Stomach (tissue), 8 donors: ENCODE measurements at regions not wholly inside any gene's neighbourhood (a gene's known extent, or its start where the extent isn't known, plus 50 kb on each side); places are given as distances from the start of the nearest gene placed in this dataset.
"Not testable (repeated sequence)": the region's sequence is repeated elsewhere in the genome, so short reads cannot be mapped to it uniquely, and the experiment has no call there.

Experiments
- DNase-seq, 2 donors: peaks; one replicate each; pipeline versions ENCODE4 v3.0.0 to v3.0.0-alpha.2; 2013 to 2019
- H3K27ac ChIP-seq, 5 donors: fragments of 200-600 bp in 4 of 5; sonication (generic) in 4 of 5; one replicate each; pipeline ENCODE4 v1.5.1; 2013 to 2019; ENCODE audit warnings: mild to moderate bottlenecking in 1 of 5, moderate library complexity in 1 of 5
- H3K27me3 ChIP-seq, 3 donors: fragments of 200-600 bp; sonication (generic); one replicate each; pipeline ENCODE4 v1.5.1; 2017 to 2019; ENCODE audit warnings: mixed run types in 1 of 3
- H3K36me3 ChIP-seq, 4 donors: fragments of 200-600 bp; sonication (generic); 1 replicate in 3 of 4; 2 replicates in 1 of 4; pipeline ENCODE4 v1.5.1; 2016 to 2019
- H3K4me1 ChIP-seq, 4 donors: fragments of 200-600 bp; sonication (generic); one replicate each; pipeline ENCODE4 v1.5.1; 2016 to 2019
- H3K4me3 ChIP-seq, 4 donors: fragments of 200-600 bp; sonication (generic) in 3 of 4; one replicate each; pipeline ENCODE4 v1.5.1; 2016 to 2019; ENCODE audit warnings: mild to moderate bottlenecking in 1 of 4
- H3K9me3 ChIP-seq, 4 donors: fragments of 200-600 bp; sonication (generic); one replicate each; pipeline ENCODE4 v1.5.1; 2016 to 2019
- EP300 ChIP-seq: sonication (generic); formaldehyde crosslinking; IDR thresholded peaks from one replicate; pipeline ENCODE4 v1.6.1; 2017; ENCODE audit warnings: antibody characterized with exemption
- POLR2A ChIP-seq, 4 donors: fragments of 450-650 bp; IDR thresholded peaks; one replicate each; pipeline ENCODE4 v1.6.1; 2016; ENCODE audit warnings: antibody characterized with exemption in 4 of 4, control low read depth in 2 of 4, mild to moderate bottlenecking in 1 of 4, moderate library complexity in 1 of 4
- POLR2AphosphoS5 ChIP-seq, 3 donors: sonication (generic); formaldehyde crosslinking; IDR thresholded peaks; one replicate each; pipeline ENCODE4 v1.6.1; 2016; ENCODE audit warnings: antibody characterized with exemption in 3 of 3
- WGBS, 5 donors: extraction: QIAGEN DNeasy Blood & Tissue Kit in 3 of 5; methylation state at CpG; one replicate each; pipeline versions ENCODE4 v1.1.5 to v1.1.7; 2013 to 2018; 5-methylcytosine and 5-hydroxymethylcytosine counted together
- intact Hi-C: fragments of 100-400 bp; cut with DNase I; formaldehyde crosslinking; loops from one replicate; pipeline ENCODE4 v1.15.1; 2023; ENCODE audit warnings: low total_unique reads
- TF ChIP-seq, protein P1 (sequence below), 7 experiments: fragments of 450-650 bp in 4 of 7; fragments of 200-600 bp in 3 of 7; sonication (generic) in 3 of 7; IDR thresholded peaks; one replicate each; pipeline ENCODE4 v1.5.1; 2016 to 2019; ENCODE audit warnings: antibody characterized with exemption in 7 of 7, control low read depth in 2 of 7, mild to moderate bottlenecking in 1 of 7
- donor health status: healthy with polysubstance abuse.
- donor health status: Bipolar disorder and iron deficiency.
- donor health status: healthy.

DNA sequence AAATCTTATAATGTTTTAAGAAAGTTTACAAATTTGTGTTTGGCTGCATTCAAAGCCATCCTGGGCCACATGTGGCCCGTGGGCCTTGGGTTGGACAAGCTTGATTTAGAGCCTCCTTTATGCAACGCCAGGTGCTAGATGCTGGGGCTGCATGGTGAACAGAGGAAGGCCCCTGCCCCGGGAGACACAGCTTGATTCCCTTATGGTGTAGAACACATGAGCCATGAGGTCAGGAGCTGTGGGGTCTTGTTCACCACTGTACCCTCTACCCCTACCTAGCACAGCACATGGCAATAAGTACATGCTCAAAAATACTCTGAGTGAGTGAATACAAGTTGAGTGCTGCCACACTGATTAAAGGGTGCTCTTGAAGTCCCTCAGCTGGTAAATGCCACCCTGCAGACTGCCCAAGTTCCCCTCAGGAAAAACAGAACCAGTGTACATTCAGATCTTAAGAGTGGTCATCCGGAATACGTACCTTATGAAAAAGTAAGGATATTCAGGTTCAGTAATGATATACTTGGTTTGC lies 71.9 kb downstream of the ARRDC3 start:
- DNase-seq = no peak
- Histone ChIP-seq H3K36me3 (no peaks in the 10 kb centered on the region), H3K27ac (peak overlapping the region in 4 of 5 donors; percentile 76 to 85 (median 84)), H3K27me3 (no peaks in the 10 kb centered on the region), H3K4me3 (no peak overlapping the region), H3K9me3 (no peaks in the 10 kb centered on the region), H3K4me1 (peaks cover 8 to 53% (median 30%) of the 10 kb centered on the region in 4 donors)
- intact Hi-C loops = no loop called here
- 72 to 87% (median 79%) methylated on average over 4 to 5 of the region's 5 CpGs for WGBS, 5 donors
- TF ChIP-seq, protein P1, sequence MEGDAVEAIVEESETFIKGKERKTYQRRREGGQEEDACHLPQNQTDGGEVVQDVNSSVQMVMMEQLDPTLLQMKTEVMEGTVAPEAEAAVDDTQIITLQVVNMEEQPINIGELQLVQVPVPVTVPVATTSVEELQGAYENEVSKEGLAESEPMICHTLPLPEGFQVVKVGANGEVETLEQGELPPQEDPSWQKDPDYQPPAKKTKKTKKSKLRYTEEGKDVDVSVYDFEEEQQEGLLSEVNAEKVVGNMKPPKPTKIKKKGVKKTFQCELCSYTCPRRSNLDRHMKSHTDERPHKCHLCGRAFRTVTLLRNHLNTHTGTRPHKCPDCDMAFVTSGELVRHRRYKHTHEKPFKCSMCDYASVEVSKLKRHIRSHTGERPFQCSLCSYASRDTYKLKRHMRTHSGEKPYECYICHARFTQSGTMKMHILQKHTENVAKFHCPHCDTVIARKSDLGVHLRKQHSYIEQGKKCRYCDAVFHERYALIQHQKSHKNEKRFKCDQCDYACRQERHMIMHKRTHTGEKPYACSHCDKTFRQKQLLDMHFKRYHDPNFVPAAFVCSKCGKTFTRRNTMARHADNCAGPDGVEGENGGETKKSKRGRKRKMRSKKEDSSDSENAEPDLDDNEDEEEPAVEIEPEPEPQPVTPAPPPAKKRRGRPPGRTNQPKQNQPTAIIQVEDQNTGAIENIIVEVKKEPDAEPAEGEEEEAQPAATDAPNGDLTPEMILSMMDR (IDR thresholded peaks at IDR 0.05) = no peak
- TF ChIP-seq POLR2A (IDR thresholded peaks at IDR 0.05) (no peak), POLR2AphosphoS5 (IDR thresholded peaks at IDR 0.05) (no peak), EP300 (no peak)

DNA sequence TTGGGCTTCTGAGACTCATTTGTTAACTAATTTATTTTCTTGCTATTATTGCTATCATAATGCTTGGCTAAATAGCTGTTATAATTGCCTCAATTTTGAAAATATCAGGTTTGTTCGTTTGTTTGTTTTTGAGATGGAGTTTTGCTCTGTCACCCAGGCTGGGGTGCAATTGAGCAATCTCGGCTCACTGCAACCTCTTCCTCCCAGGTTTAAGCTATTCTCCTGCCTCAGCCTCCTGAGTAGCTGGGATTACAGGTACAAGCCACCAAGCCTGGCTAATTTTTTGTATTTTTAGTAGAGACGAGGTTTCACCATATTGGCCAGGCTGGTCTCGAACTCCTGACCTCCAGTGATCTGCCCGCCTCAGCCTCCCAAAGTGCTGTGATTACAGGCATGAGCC lies 75.0 kb downstream of the ARRDC3 start:
- H3K9me3 ChIP-seq, H3K36me3 ChIP-seq, H3K4me3 ChIP-seq, DNase-seq, H3K27me3 ChIP-seq, H3K27ac ChIP-seq, intact Hi-C loops: not testable (repeated sequence)
- 89 to 96% (median 95%) methylated on average over 5 of the region's 5 CpGs for WGBS, 5 donors
- H3K4me1 ChIP-seq = peaks cover 8 to 41% (median 22%) of the 10 kb centered on the region in 4 donors

DNA sequence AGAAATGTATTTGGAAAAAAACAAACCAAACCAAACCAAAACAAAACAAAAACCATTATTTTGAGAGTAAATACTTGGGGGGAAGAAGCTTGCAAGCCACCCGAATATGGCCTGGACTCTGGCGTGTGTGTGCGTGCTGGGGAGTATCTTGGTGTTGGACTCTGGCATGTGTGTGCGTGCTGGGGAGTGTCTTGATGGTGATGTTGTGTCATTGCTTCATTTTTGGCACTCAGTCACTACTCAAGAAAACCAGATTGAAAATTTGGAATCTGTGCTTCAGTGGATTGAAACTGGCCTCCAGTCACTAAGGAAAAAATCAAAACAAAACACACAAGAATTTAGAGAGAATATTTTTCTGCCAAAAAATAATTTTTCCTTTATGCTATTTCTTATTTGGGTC lies 76.1 kb downstream of the ARRDC3 start:
- Histone ChIP-seq H3K9me3 (no peaks in the 10 kb centered on the region), H3K36me3 (no peaks in the 10 kb centered on the region), H3K4me1 (peaks cover 5 to 33% (median 12%) of the 10 kb centered on the region in 4 donors), H3K27ac (peak overlapping the region in 2 of 5 donors; percentile 3 to 37), H3K27me3 (no peaks in the 10 kb centered on the region), H3K4me3 (no peak overlapping the region)
- intact Hi-C loops = no loop called here
- DNase-seq = peak in 1 of 2 donors; percentile 76
- 74 to 94% (median 79%) methylated on average over 4 of the region's 4 CpGs for WGBS, 5 donors
- TF ChIP-seq EP300 = no peak
- peak in 1 of 3 donors; percentile 15 for TF ChIP-seq POLR2AphosphoS5 (IDR thresholded peaks at IDR 0.05)
- no peak for TF ChIP-seq POLR2A (IDR thresholded peaks at IDR 0.05)

DNA sequence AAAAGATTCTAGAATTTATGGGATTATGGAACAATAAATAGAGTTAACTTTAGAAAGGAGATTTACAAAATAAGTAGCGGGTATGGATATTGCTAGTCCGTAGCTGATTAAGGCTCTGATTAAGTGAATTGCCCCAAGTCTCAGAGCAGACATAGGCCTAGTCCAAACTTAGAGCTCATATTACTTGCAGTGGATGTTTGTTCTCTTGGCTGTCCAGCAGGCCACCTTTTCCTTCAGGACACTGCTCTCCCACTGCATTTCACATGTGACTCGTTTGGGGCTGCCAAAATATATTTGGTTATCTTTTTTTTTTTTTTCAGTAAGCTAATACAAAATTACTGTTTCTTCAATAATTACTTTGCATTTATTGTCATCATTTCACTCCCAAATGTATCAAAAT lies 76.6 kb downstream of the ARRDC3 start:
- no peaks in the 10 kb centered on the region for H3K27me3 ChIP-seq
- peak overlapping the region in 3 of 5 donors; percentile 3 to 37 (median 18) for H3K27ac ChIP-seq

DNA sequence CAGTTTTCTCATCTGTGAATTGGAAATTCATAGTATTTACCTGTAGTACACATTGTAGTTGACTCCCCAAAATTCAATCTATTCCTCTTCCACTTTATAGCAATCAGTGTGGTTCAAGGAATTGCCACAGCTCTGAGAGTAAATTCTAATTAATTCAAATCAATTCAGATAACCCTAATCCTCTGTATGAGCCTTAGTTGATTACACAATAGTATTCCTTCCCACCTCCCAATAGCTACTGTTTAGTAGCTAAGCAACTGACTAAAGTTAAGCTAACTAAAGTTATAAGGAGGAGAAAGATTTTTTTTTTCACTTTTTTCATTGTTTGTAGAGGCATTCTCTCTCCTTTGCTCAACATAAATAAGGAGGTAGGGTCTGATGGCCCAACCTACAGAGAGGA lies 77.5 kb downstream of the ARRDC3 start:
- TF ChIP-seq POLR2A (IDR thresholded peaks at IDR 0.05) (no peak), EP300 (no peak), POLR2AphosphoS5 (IDR thresholded peaks at IDR 0.05) (no peak)
- TF ChIP-seq, protein P1 (IDR thresholded peaks at IDR 0.05) = no peak
- peak overlapping the region in 1 of 5 donors; percentile 37 for H3K27ac ChIP-seq
- intact Hi-C loops = no loop called here

More for the DNA sequence above, 76.6 kb downstream of the ARRDC3 start:
- WGBS, 5 donors = 41 to 70% (median 59%) methylated on average over 3 of the region's 3 CpGs
- H3K9me3 ChIP-seq = no peaks in the 10 kb centered on the region
- intact Hi-C loops = no loop called here
- no peak for DNase-seq
- TF ChIP-seq POLR2A (IDR thresholded peaks at IDR 0.05) (no peak), POLR2AphosphoS5 (IDR thresholded peaks at IDR 0.05) (no peak)
- no peak overlapping the region for H3K4me3 ChIP-seq
- H3K4me1 ChIP-seq = peaks cover 4 to 28% (median 6%) of the 10 kb centered on the region in 4 donors
- H3K36me3 ChIP-seq = no peaks in the 10 kb centered on the region

DNA sequence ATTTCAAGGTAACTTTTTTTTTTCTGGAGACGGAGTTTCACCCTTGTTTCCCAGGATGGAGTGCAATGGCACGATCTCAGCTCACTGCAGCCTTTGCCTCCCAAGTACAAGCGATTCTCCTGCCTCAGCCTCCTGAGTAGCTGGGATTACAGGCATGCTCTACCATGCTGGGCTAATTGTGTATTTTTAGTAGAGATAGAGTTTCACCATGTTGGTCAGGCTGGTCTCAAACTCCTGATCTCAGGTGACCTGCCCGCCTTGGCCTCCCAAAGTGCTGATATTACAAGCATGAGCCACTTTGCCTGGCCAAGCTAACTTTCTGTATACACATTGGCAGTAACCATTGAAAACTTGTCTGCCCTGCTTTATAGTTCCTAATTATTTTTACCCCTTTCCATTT lies 79.1 kb downstream of the ARRDC3 start:
- H3K36me3 ChIP-seq, H3K27ac ChIP-seq, H3K4me3 ChIP-seq, H3K9me3 ChIP-seq, H3K27me3 ChIP-seq, DNase-seq, intact Hi-C loops: not testable (repeated sequence)
- peaks cover 0 to 25% (median 2%) of the 10 kb centered on the region in 4 donors for H3K4me1 ChIP-seq
- WGBS, 5 donors = 77 to 97% (median 95%) methylated on average over 4 of the region's 4 CpGs

More for the DNA sequence above, 77.5 kb downstream of the ARRDC3 start:
- no peak for DNase-seq
- Histone ChIP-seq H3K9me3 (no peaks in the 10 kb centered on the region), H3K27me3 (no peaks in the 10 kb centered on the region), H3K4me1 (peaks cover 0 to 27% (median 2%) of the 10 kb centered on the region in 4 donors), H3K36me3 (no peaks in the 10 kb centered on the region), H3K4me3 (no peak overlapping the region)
